ENCODE measurements at regions not wholly inside any gene's neighbourhood (a gene's known extent, or its start where the extent isn't known, plus 50 kb on each side); places are given as distances from the start of the nearest gene placed in this dataset.

DNA sequence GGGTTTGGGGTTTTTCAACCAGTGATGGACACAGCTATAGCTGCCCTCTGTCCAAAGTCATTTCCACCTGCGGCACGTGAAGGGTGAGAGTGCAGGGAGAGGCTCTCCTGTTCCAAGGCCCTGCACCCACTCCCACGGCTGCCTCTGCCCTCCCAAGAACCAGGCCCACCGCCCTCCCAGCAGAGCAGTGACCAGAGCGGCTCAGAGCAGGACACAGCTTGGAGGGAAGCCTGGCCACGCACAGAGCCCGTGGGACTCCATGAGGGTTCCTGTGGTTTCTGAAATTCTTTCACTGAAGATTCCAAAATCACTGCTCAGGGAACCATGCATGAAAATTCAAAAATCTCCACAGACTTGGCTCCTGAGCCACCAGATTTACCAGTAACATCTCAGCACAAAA, 67.3 kb upstream of the SALL3 start:
- Mint-ChIP-seq H3K4me1 (no peaks in the 10 kb centered on the region), H3K4me3 (no peak overlapping the region), H3K27ac (no peak overlapping the region), H3K36me3 (no peaks in the 10 kb centered on the region), H3K27me3 (ENCODE audit: low read depth in 3 of 3) (peaks cover 3 to 11% (median 11%) of the 10 kb centered on the region in 3 donors), H3K9me3 (peaks cover 0 to 10% (median 5%) of the 10 kb centered on the region in 7 donors)
- no peaks in the 10 kb centered on the region for H3K4me1 ChIP-seq (ENCODE audit: control insufficient read depth in 1 of 2, insufficient read depth in 2 of 2, low read length in 2 of 2)
- 100% methylated on average over 3 of the region's 7 CpGs for WGBS (ENCODE audit: insufficient coverage)
- intact Hi-C loops (cut with micrococcal nuclease): no loop called here
- TF ChIP-seq, protein P1, sequence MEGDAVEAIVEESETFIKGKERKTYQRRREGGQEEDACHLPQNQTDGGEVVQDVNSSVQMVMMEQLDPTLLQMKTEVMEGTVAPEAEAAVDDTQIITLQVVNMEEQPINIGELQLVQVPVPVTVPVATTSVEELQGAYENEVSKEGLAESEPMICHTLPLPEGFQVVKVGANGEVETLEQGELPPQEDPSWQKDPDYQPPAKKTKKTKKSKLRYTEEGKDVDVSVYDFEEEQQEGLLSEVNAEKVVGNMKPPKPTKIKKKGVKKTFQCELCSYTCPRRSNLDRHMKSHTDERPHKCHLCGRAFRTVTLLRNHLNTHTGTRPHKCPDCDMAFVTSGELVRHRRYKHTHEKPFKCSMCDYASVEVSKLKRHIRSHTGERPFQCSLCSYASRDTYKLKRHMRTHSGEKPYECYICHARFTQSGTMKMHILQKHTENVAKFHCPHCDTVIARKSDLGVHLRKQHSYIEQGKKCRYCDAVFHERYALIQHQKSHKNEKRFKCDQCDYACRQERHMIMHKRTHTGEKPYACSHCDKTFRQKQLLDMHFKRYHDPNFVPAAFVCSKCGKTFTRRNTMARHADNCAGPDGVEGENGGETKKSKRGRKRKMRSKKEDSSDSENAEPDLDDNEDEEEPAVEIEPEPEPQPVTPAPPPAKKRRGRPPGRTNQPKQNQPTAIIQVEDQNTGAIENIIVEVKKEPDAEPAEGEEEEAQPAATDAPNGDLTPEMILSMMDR (IDR thresholded peaks at IDR 0.05): no peak
- H2AFZ ChIP-seq (ENCODE audit: insufficient read depth, low read depth, low read length, poor library complexity, severe bottlenecking): no peak overlapping the region
- no peak overlapping the region for H3K4me3 ChIP-seq (replicated peaks in 1 of 3; ENCODE audit: low read depth in 2 of 3, low read length in 3 of 3)
- no peaks in the 10 kb centered on the region for H3K27me3 ChIP-seq (ENCODE audit: control insufficient read depth in 2 of 2, insufficient read depth in 2 of 2, low read length in 2 of 2)
- no peaks in the 10 kb centered on the region for H3K79me2 ChIP-seq (ENCODE audit: insufficient read depth, low read length)
- no peak overlapping the region for H3K4me2 ChIP-seq (replicated peaks; ENCODE audit: extremely low read depth, low read length, poor library complexity, severe bottlenecking)
- H4K20me1 ChIP-seq (ENCODE audit: insufficient read depth, low read length): no peaks in the 10 kb centered on the region
- H3K9ac ChIP-seq (ENCODE audit: insufficient read depth, low read length, poor library complexity, severe bottlenecking): no peak overlapping the region
- H3K27ac ChIP-seq (ENCODE audit: low read depth in 1 of 2, low read length in 2 of 2): no peak overlapping the region
- peaks cover 0 to 12% of the 10 kb centered on the region in 2 donors for H3K9me3 ChIP-seq (replicated peaks in 1 of 2; ENCODE audit: control insufficient read depth in 1 of 2, insufficient read depth in 1 of 2, low read length in 2 of 2)
- no peaks in the 10 kb centered on the region for H3K36me3 ChIP-seq (replicated peaks in 1 of 2; ENCODE audit: control insufficient read depth in 1 of 2, insufficient read depth in 2 of 2, low read length in 2 of 2)
- DNase-seq: no peak

DNA sequence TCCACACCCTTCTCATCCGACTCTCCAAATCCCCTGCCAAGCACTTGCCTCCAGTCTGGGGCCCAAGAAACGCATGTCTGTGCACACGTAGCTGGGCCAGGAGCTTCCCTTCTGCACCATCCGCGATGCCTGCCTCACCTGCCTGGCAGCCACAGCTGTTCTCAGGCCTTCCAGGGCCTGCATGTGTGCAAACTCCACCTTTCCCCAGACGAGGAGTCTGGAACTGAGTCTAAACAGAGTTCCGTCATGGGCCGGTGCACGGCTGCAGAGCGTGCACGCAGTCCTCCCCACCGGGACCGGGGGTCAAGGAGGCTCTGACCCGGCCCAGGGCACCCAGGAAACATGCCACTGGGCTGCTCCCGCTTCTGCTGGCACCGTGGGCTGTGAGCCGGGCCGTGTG, 66.8 kb upstream of the SALL3 start:
- no peak overlapping the region for H3K4me2 ChIP-seq (replicated peaks; ENCODE audit: extremely low read depth, low read length, poor library complexity, severe bottlenecking)
- H3K9me3 ChIP-seq (replicated peaks in 1 of 2; ENCODE audit: control insufficient read depth in 1 of 2, insufficient read depth in 1 of 2, low read length in 2 of 2): peaks cover 0 to 12% of the 10 kb centered on the region in 2 donors
- H3K79me2 ChIP-seq (ENCODE audit: insufficient read depth, low read length): no peaks in the 10 kb centered on the region
- H3K4me1 ChIP-seq (ENCODE audit: control insufficient read depth in 1 of 2, insufficient read depth in 2 of 2, low read length in 2 of 2): no peaks in the 10 kb centered on the region
- WGBS (ENCODE audit: insufficient coverage): 94% methylated on average over 18 of the region's 18 CpGs
- H3K4me3 ChIP-seq (replicated peaks in 1 of 3; ENCODE audit: low read depth in 2 of 3, low read length in 3 of 3): no peak overlapping the region
- TF ChIP-seq, protein P1 (IDR thresholded peaks at IDR 0.05): no peak
- no peak overlapping the region for H2AFZ ChIP-seq (ENCODE audit: insufficient read depth, low read depth, low read length, poor library complexity, severe bottlenecking)
- H3K9ac ChIP-seq (ENCODE audit: insufficient read depth, low read length, poor library complexity, severe bottlenecking): no peak overlapping the region
- DNase-seq: no peak
- peaks cover 2 to 11% (median 5%) of the 10 kb centered on the region in 7 donors for H3K9me3 Mint-ChIP-seq
- no peaks in the 10 kb centered on the region for H3K36me3 ChIP-seq (replicated peaks in 1 of 2; ENCODE audit: control insufficient read depth in 1 of 2, insufficient read depth in 2 of 2, low read length in 2 of 2)
- intact Hi-C loops (cut with micrococcal nuclease): no loop called here
- H3K27me3 ChIP-seq (ENCODE audit: control insufficient read depth in 2 of 2, insufficient read depth in 2 of 2, low read length in 2 of 2): no peaks in the 10 kb centered on the region
- H3K4me3 Mint-ChIP-seq: no peak overlapping the region
- peaks cover 3 to 9% (median 9%) of the 10 kb centered on the region in 3 donors for H3K27me3 Mint-ChIP-seq (ENCODE audit: low read depth in 3 of 3)
- no peak overlapping the region for H3K27ac ChIP-seq (ENCODE audit: low read depth in 1 of 2, low read length in 2 of 2)
- H4K20me1 ChIP-seq (ENCODE audit: insufficient read depth, low read length): no peaks in the 10 kb centered on the region
- H3K4me1 Mint-ChIP-seq: no peaks in the 10 kb centered on the region
- H3K27ac Mint-ChIP-seq: no peak overlapping the region
- H3K36me3 Mint-ChIP-seq: no peaks in the 10 kb centered on the region
